Mesendoderm (in vitro differentiated cells): ENCODE measurements at regions not wholly inside any gene's neighbourhood (a gene's known extent, or its start where the extent isn't known, plus 50 kb on each side); places are given as distances from the start of the nearest gene placed in this dataset.
"Not testable (repeated sequence)": the region's sequence is repeated elsewhere in the genome, so short reads cannot be mapped to it uniquely, and the experiment has no call there.

Experiments
- DNase-seq: peaks from one replicate; pipeline ENCODE4 v3.0.0; 2013
- H2AK5ac ChIP-seq: 2 replicates; pipeline ENCODE4 v1.6.1; 2013; ENCODE audit warnings: low read length, inconsistent platforms
- H2BK120ac ChIP-seq: 2 replicates; pipeline ENCODE4 v1.6.1; 2013; ENCODE audit warnings: low read depth, mild to moderate bottlenecking, low read length, moderate library complexity, mixed read lengths
- H2BK15ac ChIP-seq: replicated peaks from 2 replicates; pipeline ENCODE4 v1.6.1; 2013; ENCODE audit warnings: low read depth, mild to moderate bottlenecking, moderate library complexity
- H2BK5ac ChIP-seq: 2 replicates; pipeline ENCODE4 v1.6.1; 2013; ENCODE audit warnings: low read length, inconsistent platforms
- H3K18ac ChIP-seq: 2 replicates; pipeline ENCODE4 v1.6.1; 2013; ENCODE audit warnings: mild to moderate bottlenecking, low read length, mixed read lengths
- H3K23ac ChIP-seq: one replicate; pipeline ENCODE4 v1.6.1; 2013; ENCODE audit warnings: low read length
- H3K27ac ChIP-seq: 2 replicates; pipeline ENCODE4 v1.5.1; 2013; ENCODE audit warnings: low read depth, mild to moderate bottlenecking, inconsistent platforms, low read length, moderate library complexity
- H3K27me3 ChIP-seq: 2 replicates; pipeline ENCODE4 v1.6.1; 2013; ENCODE audit warnings: low read length, control low read depth, mild to moderate bottlenecking, inconsistent platforms; ENCODE audit not compliant: insufficient read depth, poor library complexity
- H3K36me3 ChIP-seq: 2 replicates; pipeline ENCODE4 v1.6.1; 2013; ENCODE audit warnings: low read length, inconsistent platforms; ENCODE audit not compliant: control insufficient read depth, insufficient read depth
- H3K4ac ChIP-seq: one replicate; pipeline ENCODE4 v1.6.1; 2013; ENCODE audit warnings: low read depth, mild to moderate bottlenecking, low read length, moderate library complexity
- H3K4me1 ChIP-seq: 2 replicates; pipeline ENCODE4 v1.6.1; 2013; ENCODE audit warnings: low read depth, low read length, inconsistent platforms; ENCODE audit not compliant: control insufficient read depth
- H3K4me2 ChIP-seq: 2 replicates; pipeline ENCODE4 v1.6.1; 2013; ENCODE audit warnings: low read length
- H3K4me3 ChIP-seq: 2 replicates; pipeline ENCODE4 v1.5.1; 2013; ENCODE audit warnings: mild to moderate bottlenecking, low read length
- H3K56ac ChIP-seq: one replicate; pipeline ENCODE4 v1.6.1; 2013; ENCODE audit warnings: low read length
- H3K79me1 ChIP-seq: 2 replicates; pipeline ENCODE4 v1.6.1; 2013; ENCODE audit warnings: low read length, inconsistent platforms
- H3K79me2 ChIP-seq: 2 replicates; pipeline ENCODE4 v1.6.1; 2013; ENCODE audit warnings: mild to moderate bottlenecking, low read length; ENCODE audit not compliant: control insufficient read depth, insufficient read depth
- H3K9ac ChIP-seq: 2 replicates; pipeline ENCODE4 v1.6.1; 2013; ENCODE audit warnings: low read length, inconsistent platforms
- H4K5ac ChIP-seq: one replicate; pipeline ENCODE4 v1.6.1; 2013; ENCODE audit warnings: low read length
- H4K8ac ChIP-seq: one replicate; pipeline ENCODE4 v1.6.1; 2013; ENCODE audit warnings: low read depth, mild to moderate bottlenecking, control low read depth, low read length, moderate library complexity
- WGBS: extraction: QIAGEN DNeasy Blood & Tissue Kit; methylation state at CpG from one replicate; pipeline ENCODE4 v1.1.7; 2013; ENCODE audit warnings: low lambda C conversion rate, missing lambda C conversion rate; ENCODE audit not compliant: insufficient coverage; ENCODE audit errors: extremely low coverage; 5-methylcytosine and 5-hydroxymethylcytosine counted together

- H3K56ac ChIP-seq, H4K8ac ChIP-seq, H3K4me3 ChIP-seq, H3K23ac ChIP-seq, H3K36me3 ChIP-seq, H3K27me3 ChIP-seq, H2BK120ac ChIP-seq, H2AK5ac ChIP-seq, H3K79me1 ChIP-seq, H2BK5ac ChIP-seq, H3K18ac ChIP-seq, H3K4ac ChIP-seq, DNase-seq, H3K79me2 ChIP-seq, H4K5ac ChIP-seq, H3K4me1 ChIP-seq, H3K9ac ChIP-seq, H2BK15ac ChIP-seq, H3K4me2 ChIP-seq, H3K27ac ChIP-seq: not testable (repeated sequence)
- WGBS = no CpG with 5 or more reads among the region's 6 CpGs
These were observed 563.3 kb upstream of the MBL2 start for GRCh38 chr10:53335803-53336422.

DNA sequence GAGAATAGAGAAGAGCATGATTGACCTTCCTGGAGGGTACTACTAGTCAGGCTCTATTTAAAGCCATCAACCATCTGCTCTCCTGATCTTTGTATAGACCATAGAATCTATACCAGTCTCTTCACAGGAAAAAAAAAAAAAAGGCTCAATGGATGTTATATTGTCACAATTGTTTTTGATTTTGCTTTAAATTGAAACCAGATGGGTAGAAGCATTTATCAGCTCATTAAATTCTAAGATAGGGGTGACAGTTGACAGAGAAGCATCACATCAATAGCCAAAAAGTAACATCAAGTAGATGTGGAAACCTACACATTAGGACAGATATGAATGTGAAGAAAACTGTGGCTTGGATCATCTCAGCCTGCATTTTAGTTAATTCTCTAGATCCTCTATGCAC is 558.9 kb upstream of the MBL2 start:
- Histone ChIP-seq H2AK5ac (no peak overlapping the region), H3K4me3 (no peak overlapping the region), H3K4ac (no peak overlapping the region), H3K18ac (no peak overlapping the region), H3K27ac (no peak overlapping the region), H3K36me3 (no peaks in the 10 kb centered on the region), H3K9ac (no peak overlapping the region), H3K23ac (no peak overlapping the region), H2BK15ac (peak overlapping the region; percentile 11), H2BK120ac (no peak overlapping the region), H3K79me2 (no peaks in the 10 kb centered on the region), H3K27me3 (no peaks in the 10 kb centered on the region), H3K56ac (no peak overlapping the region), H3K4me1 (no peaks in the 10 kb centered on the region), H2BK5ac (no peak overlapping the region), H3K79me1 (no peaks in the 10 kb centered on the region), H4K5ac (no peak overlapping the region), H3K4me2 (no peak overlapping the region), H4K8ac (no peak overlapping the region)
- DNase-seq = no peak

GRCh38 chr10:53326401-53327305 is 554.1 kb upstream of the MBL2 start:
- H3K18ac ChIP-seq, H3K4ac ChIP-seq, H3K79me1 ChIP-seq, H3K4me3 ChIP-seq, H3K56ac ChIP-seq, H3K27ac ChIP-seq, H3K23ac ChIP-seq, H3K79me2 ChIP-seq, H3K4me1 ChIP-seq, H2BK15ac ChIP-seq, DNase-seq, H3K4me2 ChIP-seq, H3K9ac ChIP-seq, H4K5ac ChIP-seq, H3K36me3 ChIP-seq, H2BK120ac ChIP-seq, H2AK5ac ChIP-seq, H4K8ac ChIP-seq, H2BK5ac ChIP-seq, H3K27me3 ChIP-seq: not testable (repeated sequence)
- no CpG with 5 or more reads among the region's 10 CpGs for WGBS

DNA sequence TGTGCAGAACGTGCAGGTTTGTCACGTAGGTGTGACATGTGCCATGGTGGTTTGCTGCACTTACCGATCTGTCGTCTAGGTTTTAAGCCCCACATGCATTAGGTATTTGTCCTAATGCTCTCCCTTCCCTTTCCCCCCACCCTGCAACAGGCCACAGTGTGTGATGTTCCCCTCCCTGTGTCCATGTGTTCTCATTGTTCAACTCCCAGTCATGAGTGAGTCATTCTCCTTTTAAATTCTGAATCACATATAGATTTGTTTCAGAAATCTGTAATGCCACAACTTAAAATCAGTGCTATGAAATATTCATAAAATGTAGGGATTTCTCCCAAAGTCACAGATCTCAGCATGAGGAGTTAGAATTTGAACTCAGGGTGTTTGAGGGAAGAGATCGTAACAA is 552.5 kb upstream of the MBL2 start:
- Histone ChIP-seq H4K5ac (no peak overlapping the region), H2BK120ac (no peak overlapping the region), H3K27me3 (no peaks in the 10 kb centered on the region), H4K8ac (no peak overlapping the region), H3K4me3 (no peak overlapping the region), H3K79me2 (no peaks in the 10 kb centered on the region), H3K4me2 (no peak overlapping the region), H2BK15ac (no peak overlapping the region), H2BK5ac (no peak overlapping the region), H3K4me1 (no peaks in the 10 kb centered on the region), H3K23ac (no peak overlapping the region), H3K79me1 (no peaks in the 10 kb centered on the region), H3K56ac (no peak overlapping the region), H3K27ac (no peak overlapping the region), H3K9ac (no peak overlapping the region), H2AK5ac (no peak overlapping the region), H3K4ac (no peak overlapping the region), H3K18ac (no peak overlapping the region), H3K36me3 (no peaks in the 10 kb centered on the region)
- no peak for DNase-seq
- WGBS = no CpG with 5 or more reads among the region's 5 CpGs

DNA sequence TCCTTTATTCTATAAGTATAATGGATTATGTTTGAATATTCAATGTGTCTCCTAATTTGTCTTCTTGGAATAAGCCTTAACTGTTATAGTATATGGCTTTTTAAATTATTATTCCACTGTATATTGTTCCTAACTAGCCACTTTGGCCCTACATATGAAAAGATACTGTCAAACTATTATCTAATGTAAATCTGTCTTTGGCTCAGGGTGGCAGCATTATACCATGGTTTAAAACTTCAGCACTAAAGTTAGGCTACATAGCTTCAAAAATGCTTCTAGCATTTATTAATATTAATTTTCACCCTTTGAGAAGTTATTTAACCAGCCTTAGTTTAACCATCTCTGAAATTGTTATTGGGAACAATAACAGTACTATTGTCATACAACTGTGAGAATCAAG is 543.1 kb upstream of the MBL2 start:
- Histone ChIP-seq H3K4me1 (peaks cover 2% of the 10 kb centered on the region), H3K36me3 (no peaks in the 10 kb centered on the region), H3K9ac (no peak overlapping the region), H3K4me3 (no peak overlapping the region), H3K27me3 (no peaks in the 10 kb centered on the region), H2BK120ac (no peak overlapping the region), H3K79me2 (no peaks in the 10 kb centered on the region), H3K4me2 (no peak overlapping the region), H3K23ac (no peak overlapping the region), H2AK5ac (no peak overlapping the region), H3K56ac (no peak overlapping the region), H3K27ac (no peak overlapping the region), H2BK15ac (no peak overlapping the region), H3K18ac (no peak overlapping the region), H4K8ac (no peak overlapping the region), H3K4ac (no peak overlapping the region), H2BK5ac (no peak overlapping the region), H3K79me1 (no peaks in the 10 kb centered on the region), H4K5ac (no peak overlapping the region)
- DNase-seq = peak; percentile 32

- no peak overlapping the region for H3K4ac ChIP-seq
- H3K9ac ChIP-seq = no peak overlapping the region
- no peaks in the 10 kb centered on the region for H3K79me2 ChIP-seq
- no peak overlapping the region for H2BK15ac ChIP-seq
- H4K8ac ChIP-seq = no peak overlapping the region
- no peaks in the 10 kb centered on the region for H3K27me3 ChIP-seq
- H3K4me1 ChIP-seq = peaks cover 2% of the 10 kb centered on the region
- H3K27ac ChIP-seq = no peak overlapping the region
- H3K18ac ChIP-seq = no peak overlapping the region
- no peak overlapping the region for H2AK5ac ChIP-seq
- H2BK120ac ChIP-seq = no peak overlapping the region
- DNase-seq = peak; percentile 84
- no peaks in the 10 kb centered on the region for H3K36me3 ChIP-seq
- peak overlapping the region; percentile 17 for H3K56ac ChIP-seq
- WGBS = no CpG with 5 or more reads among the region's 1 CpG
- no peaks in the 10 kb centered on the region for H3K79me1 ChIP-seq
- no peak overlapping the region for H4K5ac ChIP-seq
- no peak overlapping the region for H3K4me3 ChIP-seq
- H3K4me2 ChIP-seq = no peak overlapping the region
- peak overlapping the region; percentile 35 for H2BK5ac ChIP-seq
- H3K23ac ChIP-seq = no peak overlapping the region
These were observed 542.3 kb upstream of the MBL2 start for GRCh38 chr10:53314876-53315275.
